Glutamatergic neuron (in vitro differentiated cells): ENCODE measurements at regions not wholly inside any gene's neighbourhood (a gene's known extent, or its start where the extent isn't known, plus 50 kb on each side); places are given as distances from the start of the nearest gene placed in this dataset.

ENCODE experiments used
- DNase-seq: peaks from one replicate; pipeline ENCODE4 v3.0.0; 2022
- H3K27ac Mint-ChIP-seq: one replicate; pipeline ENCODE4 v1.8.0; 2020; ENCODE audit warnings: mild to moderate bottlenecking, mixed read lengths, inconsistent platforms; ENCODE audit not compliant: unreplicated experiment
- H3K27me3 Mint-ChIP-seq: one replicate; pipeline ENCODE4 v1.8.0; 2020; ENCODE audit warnings: mild to moderate bottlenecking, moderate library complexity, mixed read lengths, inconsistent platforms; ENCODE audit not compliant: unreplicated experiment
- H3K36me3 Mint-ChIP-seq: one replicate; pipeline ENCODE4 v1.8.0; 2020; ENCODE audit warnings: mild to moderate bottlenecking, mixed read lengths, inconsistent platforms; ENCODE audit not compliant: unreplicated experiment
- H3K4me1 Mint-ChIP-seq: one replicate; pipeline ENCODE4 v1.8.0; 2020; ENCODE audit warnings: mild to moderate bottlenecking, low read depth, mixed read lengths, inconsistent platforms; ENCODE audit not compliant: unreplicated experiment
- H3K4me3 Mint-ChIP-seq: one replicate; pipeline ENCODE4 v1.8.0; 2020; ENCODE audit warnings: mild to moderate bottlenecking, mixed read lengths, inconsistent platforms; ENCODE audit not compliant: unreplicated experiment
- H3K9me3 Mint-ChIP-seq: one replicate; pipeline ENCODE4 v1.8.0; 2020; ENCODE audit warnings: mild to moderate bottlenecking, moderate library complexity, mixed read lengths, inconsistent platforms; ENCODE audit not compliant: unreplicated experiment
- CTCF ChIP-seq: fragments of 200-600 bp; sonication (generic); IDR thresholded peaks from one replicate; pipeline ENCODE4 v1.5.0; 2021; ENCODE audit not compliant: partially characterized antibody, unreplicated experiment

- no peaks in the 10 kb centered on the region for H3K36me3 Mint-ChIP-seq
- H3K4me1 Mint-ChIP-seq: peaks cover 9% of the 10 kb centered on the region
- no peak overlapping the region for H3K4me3 Mint-ChIP-seq
- H3K27me3 Mint-ChIP-seq: no peaks in the 10 kb centered on the region
- DNase-seq: no peak
- H3K9me3 Mint-ChIP-seq: peaks cover 1% of the 10 kb centered on the region
- TF ChIP-seq CTCF: no peak
- H3K27ac Mint-ChIP-seq: no peak overlapping the region
Measured at GRCh38 chr3:89622063-89622700, 514.8 kb downstream of the EPHA3 start.

GRCh38 chr3:89624494-89624893 lies 517.1 kb downstream of the EPHA3 start:
- TF ChIP-seq CTCF: no peak
- Mint-ChIP-seq H3K36me3 (no peaks in the 10 kb centered on the region), H3K27me3 (no peaks in the 10 kb centered on the region), H3K27ac (no peak overlapping the region), H3K4me1 (no peaks in the 10 kb centered on the region), H3K9me3 (peaks cover 1% of the 10 kb centered on the region), H3K4me3 (no peak overlapping the region)
- DNase-seq: no peak

- Mint-ChIP-seq H3K27me3 (no peaks in the 10 kb centered on the region), H3K9me3 (peaks cover 1% of the 10 kb centered on the region), H3K27ac (no peak overlapping the region), H3K36me3 (no peaks in the 10 kb centered on the region), H3K4me1 (no peaks in the 10 kb centered on the region), H3K4me3 (no peak overlapping the region)
- TF ChIP-seq CTCF: no peak
- no peak for DNase-seq
Measured at GRCh38 chr3:89625945-89626344, 518.5 kb downstream of the EPHA3 start.

- TF ChIP-seq CTCF: no peak
- H3K36me3 Mint-ChIP-seq: no peaks in the 10 kb centered on the region
- H3K4me3 Mint-ChIP-seq: no peak overlapping the region
- H3K9me3 Mint-ChIP-seq: no peaks in the 10 kb centered on the region
- DNase-seq: no peak
- no peak overlapping the region for H3K27ac Mint-ChIP-seq
- no peaks in the 10 kb centered on the region for H3K4me1 Mint-ChIP-seq
- H3K27me3 Mint-ChIP-seq: peaks cover 5% of the 10 kb centered on the region
Measured at GRCh38 chr3:89628856-89629670, 521.6 kb downstream of the EPHA3 start.

- H3K9me3 Mint-ChIP-seq: no peaks in the 10 kb centered on the region
- peaks cover 5% of the 10 kb centered on the region for H3K27me3 Mint-ChIP-seq
- TF ChIP-seq CTCF: no peak
- no peaks in the 10 kb centered on the region for H3K36me3 Mint-ChIP-seq
- no peak for DNase-seq
- H3K4me3 Mint-ChIP-seq: no peak overlapping the region
- H3K4me1 Mint-ChIP-seq: no peaks in the 10 kb centered on the region
- H3K27ac Mint-ChIP-seq: no peak overlapping the region
Measured at GRCh38 chr3:89635137-89635536, 527.7 kb downstream of the EPHA3 start.
